HEK293 (cell line): ENCODE measurements at regions not wholly inside any gene's neighbourhood (a gene's known extent, or its start where the extent isn't known, plus 50 kb on each side); places are given as distances from the start of the nearest gene placed in this dataset.
A peak's percentile ranks its signal among the peaks of the same experiment; 100 is the strongest.
"Not testable (repeated sequence)": the region's sequence is repeated elsewhere in the genome, so short reads cannot be mapped to it uniquely, and the experiment has no call there.

ENCODE experiments used
- CTCF ChIA-PET: fragments of 350-600 bp; formaldehyde crosslinking; extraction: SDS; loops from one replicate; lab custom pipeline; 2021; ENCODE audit warnings: antibody characterized with exemption; lab: Yijun Ruan, JAX
- POLR2A ChIA-PET: fragments of 300-600 bp; formaldehyde crosslinking; extraction: SDS; loops from one replicate; lab custom pipeline; 2020; ENCODE audit warnings: antibody characterized with exemption, inconsistent platforms; lab: Yijun Ruan, JAX
- H3K27ac ChIP-seq: fragments of 200-500 bp; sonication (Bioruptor generic); 2 replicates; pipeline ENCODE4 v1.5.1; 2014; ENCODE audit warnings: low read depth, low read length, control low read depth, inconsistent platforms; ENCODE audit errors: extremely low read depth
- H3K36me3 ChIP-seq, 2 experiments: fragments of 200-500 bp in 1 of 2; sonication (Bioruptor generic) in 1 of 2; 1 replicate in 1 of 2; 2 replicates in 1 of 2; pipeline ENCODE4 v1.5.1; 2014 to 2017; ENCODE audit warnings: inconsistent platforms in 2 of 2, low read length in 2 of 2; ENCODE audit not compliant: control insufficient read depth in 2 of 2, insufficient read depth in 1 of 2
- H3K4me1 ChIP-seq: fragments of 200-500 bp; sonication (Bioruptor generic); 2 replicates; pipeline ENCODE4 v1.5.1; 2014; ENCODE audit warnings: mild to moderate bottlenecking, low read length, inconsistent platforms; ENCODE audit not compliant: control insufficient read depth, insufficient read depth
- H3K4me3 ChIP-seq: 2 replicates; pipeline ENCODE4 v1.5.1; 2011; ENCODE audit warnings: low read depth, mild to moderate bottlenecking, control low read depth, low read length, moderate library complexity
- H3K9me3 ChIP-seq: fragments of 200-500 bp; sonication (Bioruptor generic); 2 replicates; pipeline ENCODE4 v1.5.1; 2014; ENCODE audit warnings: low read depth, low read length, inconsistent platforms; ENCODE audit not compliant: control insufficient read depth, insufficient read depth
- GLIS2 ChIP-seq: fragments of 450-650 bp; formaldehyde crosslinking; IDR thresholded peaks from 2 replicates; pipeline ENCODE4 v1.5.1; 2016; ENCODE audit warnings: missing biosample characterization, missing genetic modification characterization
- PRDM10 ChIP-seq: fragments of 450-650 bp; formaldehyde crosslinking; IDR thresholded peaks from 2 replicates; pipeline ENCODE4 v1.5.1; 2016; ENCODE audit warnings: missing biosample characterization, missing genetic modification characterization
- PRDM6 ChIP-seq: fragments of 450-650 bp; formaldehyde crosslinking; IDR thresholded peaks from 2 replicates; pipeline ENCODE4 v1.5.1; 2017; ENCODE audit warnings: missing biosample characterization, missing genetic modification characterization
- SETDB1 ChIP-seq: IDR thresholded peaks from one replicate; pipeline ENCODE4 v1.6.1; 2017; ENCODE audit warnings: mild to moderate bottlenecking, low read length, moderate library complexity, mixed read lengths; ENCODE audit not compliant: insufficient read length
- ZFHX2 ChIP-seq: fragments of 450-650 bp; formaldehyde crosslinking; conservative IDR thresholded peaks from 2 replicates; pipeline ENCODE4 v1.5.1; 2016; ENCODE audit warnings: missing biosample characterization, missing genetic modification characterization
- ZIC2 ChIP-seq: fragments of 450-650 bp; formaldehyde crosslinking; IDR thresholded peaks from 2 replicates; pipeline ENCODE4 v1.5.1; 2016; ENCODE audit warnings: missing biosample characterization, missing genetic modification characterization
- ZNF114 ChIP-seq: fragments of 450-650 bp; formaldehyde crosslinking; IDR thresholded peaks from 2 replicates; pipeline ENCODE4 v1.5.0; 2017; ENCODE audit warnings: missing biosample characterization, missing genetic modification characterization
- ZNF221 ChIP-seq: fragments of 450-650 bp; formaldehyde crosslinking; IDR thresholded peaks from 2 replicates; pipeline ENCODE4 v1.5.1; 2017; ENCODE audit warnings: missing biosample characterization, missing genetic modification characterization, borderline replicate concordance
- ZNF239 ChIP-seq: fragments of 450-650 bp; formaldehyde crosslinking; IDR thresholded peaks from 2 replicates; pipeline ENCODE4 v1.5.1; 2016; ENCODE audit warnings: missing biosample characterization, missing genetic modification characterization
- ZNF292 ChIP-seq: fragments of 450-650 bp; formaldehyde crosslinking; IDR thresholded peaks from 2 replicates; pipeline ENCODE4 v1.5.1; 2016; ENCODE audit warnings: low read depth, missing biosample characterization, missing genetic modification characterization, borderline replicate concordance
- ZNF37A ChIP-seq: fragments of 450-650 bp; IDR thresholded peaks from 2 replicates; pipeline ENCODE4 v1.5.1; 2018; ENCODE audit warnings: missing biosample characterization, missing genetic modification characterization
- ZNF433 ChIP-seq: fragments of 450-650 bp; formaldehyde crosslinking; IDR thresholded peaks from 2 replicates; pipeline ENCODE4 v1.5.1; 2016; ENCODE audit warnings: missing biosample characterization, missing genetic modification characterization, low read depth
- ZNF514 ChIP-seq: fragments of 450-650 bp; formaldehyde crosslinking; IDR thresholded peaks from 2 replicates; pipeline ENCODE4 v1.5.1; 2016; ENCODE audit warnings: missing biosample characterization, missing genetic modification characterization
- ZNF548 ChIP-seq: fragments of 450-650 bp; formaldehyde crosslinking; IDR thresholded peaks from 2 replicates; pipeline ENCODE4 v1.5.1; 2016; ENCODE audit warnings: missing biosample characterization, missing genetic modification characterization
- ZNF558 ChIP-seq: fragments of 450-650 bp; formaldehyde crosslinking; IDR thresholded peaks from 2 replicates; pipeline ENCODE4 v1.5.1; 2016; ENCODE audit warnings: missing biosample characterization, missing genetic modification characterization
- ZNF776 ChIP-seq: fragments of 450-650 bp; formaldehyde crosslinking; IDR thresholded peaks from 2 replicates; pipeline ENCODE4 v1.5.0; 2017; ENCODE audit warnings: missing biosample characterization, missing genetic modification characterization, borderline replicate concordance
- TF ChIP-seq, protein P1 (sequence below): fragments of 450-650 bp; formaldehyde crosslinking; IDR thresholded peaks from 2 replicates; pipeline ENCODE4 v1.5.1; 2016; ENCODE audit warnings: missing biosample characterization, missing genetic modification characterization
- TF ChIP-seq, protein P2 (sequence below): IDR thresholded peaks from 2 replicates; pipeline ENCODE4 v1.6.1; 2011; ENCODE audit warnings: mild to moderate bottlenecking, low read depth, low read length, borderline replicate concordance

DNA sequence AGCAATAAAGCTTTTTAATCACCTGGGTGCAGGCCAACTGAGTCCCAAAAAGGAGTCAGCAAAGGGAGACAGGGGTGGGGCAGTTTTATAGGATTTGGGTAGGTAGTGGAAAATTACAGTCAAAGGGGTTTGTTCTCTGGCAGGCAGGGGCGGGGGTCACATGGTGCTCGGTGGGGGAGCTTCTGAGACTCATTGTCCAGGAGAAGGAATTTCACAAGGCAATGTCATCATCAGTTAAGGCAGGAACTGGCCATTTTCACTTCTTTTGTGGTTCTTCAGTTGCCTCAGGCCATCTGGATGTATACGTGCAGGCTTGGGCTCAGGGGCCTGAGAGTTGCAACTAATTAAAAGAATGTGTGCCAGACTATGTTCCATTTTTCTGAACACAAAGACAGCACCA lies 147.5 kb upstream of the SCN7A start:
- CTCF ChIA-PET, H3K9me3 ChIP-seq, POLR2A ChIA-PET, H3K36me3 ChIP-seq, H3K27ac ChIP-seq, H3K4me1 ChIP-seq, H3K4me3 ChIP-seq: not testable (repeated sequence)
- TF ChIP-seq SETDB1, result peak; percentile 50

- H3K27ac ChIP-seq, result no peak overlapping the region
- H3K4me3 ChIP-seq, result no peak overlapping the region
- TF ChIP-seq ZNF221 (tag by site-specific recombination) (no peak), ZNF514 (tag by site-specific recombination) (no peak), ZNF776 (tag by site-specific recombination) (no peak), ZNF433 (no peak), ZIC2 (tag by site-specific recombination) (no peak), ZFHX2 (tag by site-specific recombination) (no peak), ZNF292 (tag by site-specific recombination) (no peak), ZNF558 (tag by site-specific recombination) (no peak), PRDM10 (tag by site-specific recombination) (no peak), GLIS2 (tag by site-specific recombination) (no peak), ZNF37A (tag by site-specific recombination) (no peak), ZNF239 (tag by site-specific recombination) (no peak), PRDM6 (tag by site-specific recombination) (no peak), ZNF114 (tag by site-specific recombination) (no peak), ZNF548 (no peak)
- TF ChIP-seq, protein P1, sequence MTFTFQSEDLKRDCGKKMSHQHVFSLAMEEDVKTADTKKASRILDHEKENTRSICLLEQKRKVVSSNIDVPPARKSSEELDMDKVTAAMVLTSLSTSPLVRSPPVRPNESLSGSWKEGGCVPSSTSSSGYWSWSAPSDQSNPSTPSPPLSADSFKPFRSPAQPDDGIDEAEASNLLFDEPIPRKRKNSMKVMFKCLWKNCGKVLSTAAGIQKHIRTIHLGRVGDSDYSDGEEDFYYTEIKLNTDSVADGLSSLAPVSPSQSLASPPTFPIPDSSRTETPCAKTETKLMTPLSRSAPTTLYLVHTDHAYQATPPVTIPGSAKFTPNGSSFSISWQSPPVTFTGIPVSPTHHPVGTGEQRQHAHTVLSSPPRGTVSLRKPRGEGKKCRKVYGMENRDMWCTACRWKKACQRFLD (tag by site-specific recombination), result no peak
- TF ChIP-seq, protein P2, sequence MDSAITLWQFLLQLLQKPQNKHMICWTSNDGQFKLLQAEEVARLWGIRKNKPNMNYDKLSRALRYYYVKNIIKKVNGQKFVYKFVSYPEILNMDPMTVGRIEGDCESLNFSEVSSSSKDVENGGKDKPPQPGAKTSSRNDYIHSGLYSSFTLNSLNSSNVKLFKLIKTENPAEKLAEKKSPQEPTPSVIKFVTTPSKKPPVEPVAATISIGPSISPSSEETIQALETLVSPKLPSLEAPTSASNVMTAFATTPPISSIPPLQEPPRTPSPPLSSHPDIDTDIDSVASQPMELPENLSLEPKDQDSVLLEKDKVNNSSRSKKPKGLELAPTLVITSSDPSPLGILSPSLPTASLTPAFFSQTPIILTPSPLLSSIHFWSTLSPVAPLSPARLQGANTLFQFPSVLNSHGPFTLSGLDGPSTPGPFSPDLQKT, result no peak
- POLR2A ChIA-PET, result no interaction called here
- peaks cover under 1% of the 10 kb centered on the region; the same call in 1 of the 2 replicates for H3K4me1 ChIP-seq
- no peaks in the 10 kb centered on the region for H3K9me3 ChIP-seq
- CTCF ChIA-PET, result no interaction called here
- H3K36me3 ChIP-seq, result no peaks in the 10 kb centered on the region
Observed at GRCh38 chr2:166637051-166637450, 143.0 kb upstream of the SCN7A start.
